HG02885 (cell line): ENCODE measurements at regions not wholly inside any gene's neighbourhood (a gene's known extent, or its start where the extent isn't known, plus 50 kb on each side); places are given as distances from the start of the nearest gene placed in this dataset.
A peak's percentile ranks its signal among the peaks of the same experiment; 100 is the strongest.

Experiments used
- ATAC-seq: cut with Tn5 transposase; IDR thresholded peaks from one replicate; pipeline ENCODE4 v1.9.1; 2021; ENCODE audit warnings: mild to moderate bottlenecking; ENCODE audit not compliant: unreplicated experiment, poor library complexity

GRCh38 chr16:73217654-73218053 lies 169.7 kb upstream of the ZFHX3 start:
- ATAC-seq, result no peak

- ATAC-seq, result no peak
Measured at GRCh38 chr16:73216932-73217331, 169.0 kb upstream of the ZFHX3 start.

GRCh38 chr16:73215678-73216377 lies 167.9 kb upstream of the ZFHX3 start:
- ATAC-seq, result no peak

DNA sequence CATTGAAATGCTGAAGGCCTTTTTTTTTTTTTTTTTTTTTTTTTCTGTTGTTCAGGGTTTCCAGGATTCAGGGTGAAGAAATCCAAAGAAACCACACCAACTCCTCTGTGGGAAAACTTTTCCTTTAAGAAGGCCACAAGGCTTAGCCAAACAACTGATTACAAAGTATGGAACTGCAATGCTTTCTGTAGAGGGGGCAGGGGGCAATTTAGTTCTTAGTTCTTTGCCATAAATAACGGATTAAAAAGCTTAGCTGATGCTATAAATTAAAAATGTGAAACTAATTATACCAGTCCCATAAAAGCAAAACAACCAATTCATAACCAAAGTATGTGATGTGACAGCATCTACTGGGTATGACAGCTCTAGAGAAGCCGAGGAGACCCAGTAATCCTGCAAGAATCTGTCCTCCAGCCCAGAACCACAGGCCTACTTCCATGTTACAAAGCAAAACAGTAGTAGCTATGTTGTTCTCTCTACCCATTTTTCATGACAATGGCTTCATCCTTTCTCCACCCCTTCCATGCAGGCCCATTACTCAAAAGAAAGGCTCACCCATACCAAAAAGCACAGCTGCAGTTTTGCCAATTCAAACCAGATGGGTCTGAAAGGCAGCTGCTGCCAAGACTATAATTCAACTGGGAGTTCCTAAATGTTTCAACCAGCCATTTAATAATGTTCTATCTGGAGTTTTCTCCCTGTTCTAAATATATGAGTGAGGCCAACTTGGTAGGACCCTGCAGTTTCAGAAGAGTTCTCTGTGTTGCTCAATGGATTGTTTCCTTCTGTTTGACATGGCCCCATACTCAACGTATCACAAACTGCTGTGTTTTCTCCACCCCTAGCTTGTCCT lies 167.1 kb upstream of the ZFHX3 start:
- ATAC-seq, result no peak

DNA sequence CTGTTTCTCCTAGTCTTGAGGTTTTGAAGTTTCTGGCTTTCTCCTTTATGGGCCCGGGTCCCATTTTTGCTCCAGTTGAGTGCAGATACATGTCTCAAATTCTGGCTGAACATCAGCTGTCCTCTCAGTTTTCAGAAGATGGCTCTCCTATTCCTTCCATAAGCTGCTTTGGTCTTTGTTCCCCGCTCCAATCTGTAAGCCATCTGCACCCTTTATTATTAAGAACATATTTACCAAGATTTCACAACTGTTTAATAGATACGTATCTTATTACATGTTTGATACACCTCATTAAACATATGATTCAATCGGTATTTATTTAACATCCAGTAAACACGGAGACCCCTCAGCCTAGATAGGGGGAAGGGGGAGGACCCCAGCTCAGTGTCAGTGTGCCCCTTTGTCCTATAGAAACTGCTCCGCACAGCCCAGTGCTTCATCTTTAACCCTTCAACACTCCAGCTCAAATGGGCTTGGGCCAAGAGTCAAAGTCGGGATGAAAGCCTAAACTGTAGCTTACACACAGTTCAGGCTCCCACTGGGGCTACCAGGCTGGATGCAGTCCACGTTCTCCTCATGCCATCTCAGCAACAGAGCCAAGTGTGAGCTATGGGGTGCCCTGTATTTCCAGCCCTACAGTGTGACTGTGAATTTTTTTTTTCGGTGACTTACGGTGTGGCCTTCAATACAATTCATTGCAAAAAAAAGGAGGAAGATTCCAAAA lies 166.0 kb upstream of the ZFHX3 start:
- ATAC-seq, result no peak

GRCh38 chr16:73212431-73212830 lies 164.5 kb upstream of the ZFHX3 start:
- ATAC-seq, result no peak

- ATAC-seq, result no peak
Measured at GRCh38 chr16:73210686-73211085, 162.8 kb upstream of the ZFHX3 start.

DNA sequence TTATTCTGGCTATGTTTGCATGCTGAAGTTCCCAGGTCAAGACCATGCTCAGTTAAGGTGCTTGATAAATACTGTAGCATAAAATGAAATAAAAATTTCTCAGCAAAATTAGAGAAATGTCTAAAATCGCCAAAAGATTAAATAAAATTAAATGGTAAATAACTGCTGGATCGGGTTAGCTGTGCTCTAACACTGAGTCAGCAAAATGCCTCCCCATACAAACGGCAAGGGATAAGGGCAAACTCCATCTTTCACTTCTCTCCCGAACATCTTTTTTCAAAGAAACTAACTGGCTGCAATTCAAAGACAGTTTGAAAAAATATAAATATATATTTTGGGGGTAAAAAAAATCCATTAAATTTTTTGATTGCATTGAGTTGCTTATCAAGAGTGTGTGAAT lies 162.2 kb upstream of the ZFHX3 start:
- no peak for ATAC-seq

GRCh38 chr16:73209190-73209589 lies 161.3 kb upstream of the ZFHX3 start:
- ATAC-seq, result no peak

GRCh38 chr16:73206151-73206707 lies 158.3 kb upstream of the ZFHX3 start:
- ATAC-seq, result no peak

DNA sequence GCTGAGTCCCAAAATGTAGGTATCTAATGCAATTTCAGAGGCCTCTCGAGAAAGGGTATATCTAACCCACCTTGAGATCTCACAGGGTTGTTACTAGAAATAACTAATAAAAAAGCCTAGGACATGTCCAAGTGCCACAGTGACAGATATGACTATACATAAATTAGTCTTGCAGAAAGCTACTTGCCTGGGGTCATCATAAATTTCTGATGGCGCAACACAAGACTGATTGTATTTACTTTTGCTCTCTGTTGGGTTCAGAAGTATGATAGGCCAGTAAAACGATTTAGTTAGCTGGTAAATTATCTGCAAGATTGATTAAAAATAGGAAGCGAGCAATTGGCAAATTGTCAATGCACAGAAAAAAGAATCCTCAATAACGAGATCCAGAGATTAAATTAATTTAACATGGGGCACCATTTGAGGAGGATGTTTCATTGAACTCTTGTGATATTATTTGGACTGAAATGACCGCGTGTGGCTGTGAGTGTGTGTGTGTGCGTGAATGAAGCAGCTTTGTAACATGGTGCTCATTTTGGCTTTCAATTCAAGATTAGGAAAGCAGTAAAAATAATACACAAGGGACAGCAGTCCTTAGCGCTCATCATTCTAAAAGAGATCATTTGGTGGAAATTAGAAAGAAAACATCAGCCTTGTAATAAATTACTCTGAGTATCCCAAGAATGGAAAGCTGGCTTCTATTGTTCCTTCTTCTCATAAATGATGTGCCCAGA lies 157.4 kb upstream of the ZFHX3 start:
- ATAC-seq, result no peak

GRCh38 chr16:73204359-73205152 lies 156.6 kb upstream of the ZFHX3 start:
- no peak for ATAC-seq

DNA sequence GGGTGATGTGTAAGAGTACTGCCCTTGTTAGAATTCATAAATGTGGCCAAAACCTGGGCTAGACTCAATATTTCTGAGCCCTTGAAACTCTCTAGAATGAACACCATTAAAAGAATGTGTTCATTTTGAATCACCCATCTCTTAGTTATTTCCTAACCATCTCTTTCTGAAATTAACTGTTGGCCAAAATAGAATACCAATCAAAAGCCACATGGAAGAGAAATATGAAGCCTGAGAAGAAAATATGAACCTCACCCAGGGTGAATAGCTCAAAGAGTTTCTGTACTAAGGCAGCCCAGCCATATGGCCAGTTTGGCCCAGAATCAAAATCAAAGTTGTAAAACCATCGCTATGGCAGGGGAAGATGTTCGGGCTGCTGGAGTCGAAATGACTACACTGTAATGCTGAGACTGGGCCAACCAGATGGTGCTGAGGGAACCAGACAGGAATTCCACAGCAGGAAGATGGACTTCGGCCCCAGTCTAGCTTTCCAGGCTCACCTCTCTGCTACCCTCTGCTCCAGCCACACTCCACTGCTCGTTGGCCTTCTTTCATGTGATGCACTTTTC lies 154.3 kb upstream of the ZFHX3 start:
- ATAC-seq, result no peak

GRCh38 chr16:73199214-73199613 lies 151.3 kb upstream of the ZFHX3 start:
- no peak for ATAC-seq

- ATAC-seq, result no peak
Measured at GRCh38 chr16:73198481-73198880, 150.6 kb upstream of the ZFHX3 start.

DNA sequence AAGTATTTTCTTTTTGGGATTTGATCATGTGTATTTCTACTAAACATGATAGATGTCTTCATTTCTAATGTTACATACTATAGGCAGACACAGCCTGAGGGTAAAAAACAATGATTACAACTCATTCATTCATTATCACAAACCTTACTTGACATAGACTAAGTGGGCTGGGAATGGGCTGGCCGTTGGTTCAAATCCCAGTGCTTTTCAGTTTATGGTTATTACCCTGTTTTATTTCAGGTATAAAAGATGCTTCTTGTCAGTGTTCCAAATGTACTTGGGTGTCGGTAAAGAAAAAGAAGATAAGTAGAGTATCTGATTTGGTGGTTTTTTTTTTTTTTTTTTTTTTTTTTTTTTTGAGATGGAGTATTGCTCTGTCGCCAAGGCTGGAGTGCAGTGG lies 149.7 kb upstream of the ZFHX3 start:
- ATAC-seq, result no peak

GRCh38 chr16:73196670-73197069 lies 148.7 kb upstream of the ZFHX3 start:
- peak; percentile 74 for ATAC-seq

GRCh38 chr16:73193464-73193863 lies 145.5 kb upstream of the ZFHX3 start:
- ATAC-seq, result no peak
